Brain microvascular endothelial cell (primary cell): ENCODE measurements at regions not wholly inside any gene's neighbourhood (a gene's known extent, or its start where the extent isn't known, plus 50 kb on each side); places are given as distances from the start of the nearest gene placed in this dataset.

Experiments
- DNase-seq: peaks from one replicate; pipeline ENCODE4 v3.0.0-alpha.2; 2020
- H3K27ac ChIP-seq: fragments of 250-450 bp; sonication (Bioruptor Pico); 2 replicates; pipeline ENCODE4 v1.5.1; 2020; ENCODE audit warnings: mild to moderate bottlenecking, moderate library complexity
- H3K27me3 ChIP-seq: fragments of 250-450 bp; sonication (Bioruptor Pico); replicated peaks from 2 replicates; pipeline ENCODE4 v1.5.1; 2020; ENCODE audit warnings: mild to moderate bottlenecking
- H3K36me3 ChIP-seq: fragments of 250-450 bp; sonication (Bioruptor Pico); replicated peaks from 2 replicates; pipeline ENCODE4 v1.5.1; 2020; ENCODE audit warnings: mild to moderate bottlenecking
- H3K4me3 ChIP-seq: 2 replicates; pipeline ENCODE4 v1.5.1; 2011; ENCODE audit warnings: low read depth, mild to moderate bottlenecking, control low read depth, low read length, moderate library complexity
- in situ Hi-C: cut with HindIII; loops from 2 replicates; pipeline ENCODE4 v1.10.0; 2017; ENCODE audit warnings: low sequenced_read_pairs, low pct_ligation_motif_present
- TF ChIP-seq, protein P1 (sequence below): IDR thresholded peaks from 2 replicates; pipeline ENCODE4 v1.5.1; 2011; ENCODE audit warnings: low read depth, mild to moderate bottlenecking, moderate library complexity, low read length, control low read depth, inconsistent platforms; ENCODE audit errors: missing control alignments

DNA sequence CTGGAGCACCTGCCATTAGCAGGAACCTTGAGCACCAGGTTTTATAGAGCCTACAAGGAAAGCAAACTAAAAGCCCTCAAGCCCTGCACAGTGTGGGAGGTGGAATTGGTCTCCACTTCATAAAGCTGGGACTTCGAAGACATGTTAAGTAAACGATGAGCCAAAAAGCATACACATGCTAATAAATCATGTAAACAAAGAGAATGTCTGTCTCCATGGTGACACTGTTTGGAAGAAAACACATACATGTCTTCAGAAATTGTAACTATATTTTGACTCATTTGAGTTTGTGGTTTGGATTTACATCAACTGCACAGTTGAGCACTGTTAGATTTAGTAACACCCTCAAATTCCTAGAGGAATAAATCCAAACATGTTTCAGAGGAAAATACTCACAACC is 978.5 kb upstream of the LRRTM1 start:
- in situ Hi-C loops, result no loop called here
- DNase-seq, result no peak

DNA sequence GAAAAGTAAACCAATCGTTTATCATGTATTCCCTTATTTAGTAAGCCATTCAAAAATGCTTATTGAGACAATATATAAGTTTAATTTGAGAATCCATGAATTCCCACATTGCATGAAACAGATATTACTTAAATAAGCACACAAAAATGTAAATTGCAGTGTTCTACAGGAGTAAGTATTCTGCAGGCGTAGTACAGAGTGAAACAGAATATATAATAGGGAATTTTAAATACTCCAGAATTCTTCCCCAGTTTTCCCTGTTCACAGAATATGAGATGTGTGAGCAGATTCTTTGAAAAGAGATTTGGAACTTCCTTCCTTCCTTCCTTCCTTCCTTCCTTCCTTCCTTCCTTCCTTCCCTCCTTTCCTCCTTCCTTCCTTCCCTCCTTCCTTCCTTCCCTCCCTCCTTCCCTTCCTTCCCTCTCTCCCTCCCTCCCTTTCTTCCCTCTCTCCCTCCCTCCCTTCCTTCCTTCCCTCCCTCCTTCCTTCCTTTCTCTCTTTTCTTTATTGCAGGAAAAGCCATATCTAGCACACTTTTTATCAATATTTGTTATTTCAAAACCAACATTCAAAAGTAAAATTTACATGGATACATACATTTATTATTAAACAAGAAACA is 977.7 kb upstream of the LRRTM1 start:
- no peak overlapping the region for H3K27ac ChIP-seq
- H3K36me3 ChIP-seq, result no peaks in the 10 kb centered on the region
- no peak for DNase-seq
- H3K27me3 ChIP-seq, result no peaks in the 10 kb centered on the region
- TF ChIP-seq, protein P1, sequence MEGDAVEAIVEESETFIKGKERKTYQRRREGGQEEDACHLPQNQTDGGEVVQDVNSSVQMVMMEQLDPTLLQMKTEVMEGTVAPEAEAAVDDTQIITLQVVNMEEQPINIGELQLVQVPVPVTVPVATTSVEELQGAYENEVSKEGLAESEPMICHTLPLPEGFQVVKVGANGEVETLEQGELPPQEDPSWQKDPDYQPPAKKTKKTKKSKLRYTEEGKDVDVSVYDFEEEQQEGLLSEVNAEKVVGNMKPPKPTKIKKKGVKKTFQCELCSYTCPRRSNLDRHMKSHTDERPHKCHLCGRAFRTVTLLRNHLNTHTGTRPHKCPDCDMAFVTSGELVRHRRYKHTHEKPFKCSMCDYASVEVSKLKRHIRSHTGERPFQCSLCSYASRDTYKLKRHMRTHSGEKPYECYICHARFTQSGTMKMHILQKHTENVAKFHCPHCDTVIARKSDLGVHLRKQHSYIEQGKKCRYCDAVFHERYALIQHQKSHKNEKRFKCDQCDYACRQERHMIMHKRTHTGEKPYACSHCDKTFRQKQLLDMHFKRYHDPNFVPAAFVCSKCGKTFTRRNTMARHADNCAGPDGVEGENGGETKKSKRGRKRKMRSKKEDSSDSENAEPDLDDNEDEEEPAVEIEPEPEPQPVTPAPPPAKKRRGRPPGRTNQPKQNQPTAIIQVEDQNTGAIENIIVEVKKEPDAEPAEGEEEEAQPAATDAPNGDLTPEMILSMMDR, result no peak
- in situ Hi-C loops, result no loop called here
- H3K4me3 ChIP-seq, result no peak overlapping the region

More for the DNA sequence above, 978.5 kb upstream of the LRRTM1 start:
- TF ChIP-seq, protein P1, result no peak
- H3K27ac ChIP-seq, result no peak overlapping the region
- H3K4me3 ChIP-seq, result no peak overlapping the region
- no peaks in the 10 kb centered on the region for H3K36me3 ChIP-seq
- no peaks in the 10 kb centered on the region for H3K27me3 ChIP-seq

DNA sequence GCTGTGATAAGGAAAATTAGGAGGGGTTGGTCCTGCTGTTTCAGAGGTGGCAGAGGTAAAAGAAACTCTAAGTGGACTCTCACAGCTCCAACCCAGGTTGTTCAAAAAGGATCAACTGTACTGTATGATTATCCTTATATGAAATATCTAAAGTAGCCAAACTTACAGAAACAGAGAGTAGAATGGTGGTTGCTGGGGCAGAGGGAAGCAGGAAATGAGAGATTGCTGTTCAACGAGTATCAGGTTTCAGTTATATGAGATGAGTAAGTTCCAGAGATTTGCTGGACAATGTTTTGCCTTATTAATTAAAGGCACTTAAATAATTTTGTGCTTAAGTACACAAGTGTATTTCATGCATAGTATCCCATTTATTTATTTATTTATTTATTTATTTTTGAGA is 972.0 kb upstream of the LRRTM1 start:
- no peaks in the 10 kb centered on the region for H3K27me3 ChIP-seq
- in situ Hi-C loops, result no loop called here
- no peak overlapping the region for H3K4me3 ChIP-seq

DNA sequence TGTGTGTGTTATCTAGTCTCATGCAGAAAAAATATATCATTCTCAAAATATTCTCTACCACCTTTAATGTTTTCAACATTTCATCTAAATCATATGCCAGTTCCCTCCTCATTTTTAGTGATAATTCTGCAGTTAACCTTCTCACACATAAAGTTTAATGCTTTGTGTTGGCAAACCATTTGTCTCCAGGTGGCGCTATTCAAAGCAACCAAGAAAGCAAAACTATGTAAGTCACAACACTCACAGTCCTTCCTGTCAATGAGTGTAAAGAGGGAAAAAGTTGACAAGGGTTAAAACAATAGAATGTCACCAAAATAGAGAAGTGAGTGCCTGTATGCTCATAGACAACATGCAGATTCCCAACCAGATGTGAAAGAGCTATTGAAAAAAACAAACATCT is 961.6 kb upstream of the LRRTM1 start:
- Histone ChIP-seq H3K36me3 (no peaks in the 10 kb centered on the region), H3K4me3 (no peak overlapping the region), H3K27me3 (no peaks in the 10 kb centered on the region), H3K27ac (no peak overlapping the region)
- TF ChIP-seq, protein P1, result no peak
- DNase-seq, result no peak
- in situ Hi-C loops, result no loop called here

More for the DNA sequence above, 972.0 kb upstream of the LRRTM1 start:
- no peaks in the 10 kb centered on the region for H3K36me3 ChIP-seq
- TF ChIP-seq, protein P1, result no peak
- no peak for DNase-seq
- no peak overlapping the region for H3K27ac ChIP-seq

DNA sequence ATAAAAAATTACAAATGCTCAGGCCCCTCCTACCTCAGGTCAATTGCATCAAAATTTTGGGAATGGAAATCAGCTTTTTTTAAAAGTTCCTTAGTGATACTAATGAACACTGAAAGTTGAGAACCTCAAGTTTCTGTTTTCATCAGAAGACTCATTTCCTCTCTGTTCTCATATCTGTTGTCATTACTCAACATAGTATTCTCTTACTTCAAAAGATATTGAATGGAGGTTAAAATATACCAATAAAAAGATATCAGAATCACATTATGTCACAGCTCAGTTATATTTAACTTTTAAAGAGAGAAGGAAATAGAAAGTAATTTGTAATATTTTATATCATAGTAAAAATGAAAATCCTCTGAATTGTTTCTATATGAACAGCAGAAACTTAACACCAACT is 959.4 kb upstream of the LRRTM1 start:
- TF ChIP-seq, protein P1, result no peak
- no peak overlapping the region for H3K4me3 ChIP-seq
- H3K27me3 ChIP-seq, result no peaks in the 10 kb centered on the region
- in situ Hi-C loops, result no loop called here
- no peak for DNase-seq
- H3K27ac ChIP-seq, result no peak overlapping the region
- H3K36me3 ChIP-seq, result no peaks in the 10 kb centered on the region

DNA sequence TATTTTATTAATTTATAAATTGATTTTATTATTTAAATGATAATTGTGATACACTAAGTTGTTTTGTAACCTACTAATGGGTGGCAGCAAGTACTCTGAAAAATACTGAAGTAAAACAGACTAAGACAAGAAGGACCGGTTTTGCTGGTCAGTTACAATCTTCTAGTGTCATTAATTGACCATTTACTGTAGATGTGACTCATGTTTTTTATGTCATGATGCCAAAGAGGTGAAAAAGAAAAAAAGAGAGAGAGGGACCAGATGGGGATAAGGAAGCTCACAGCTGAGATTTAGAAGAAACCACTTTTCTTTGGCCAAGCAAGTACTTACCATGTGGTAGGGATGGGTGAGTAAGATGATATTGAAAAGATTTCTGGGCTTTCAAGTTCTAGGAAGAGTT is 955.8 kb upstream of the LRRTM1 start:
- TF ChIP-seq, protein P1, result no peak
- in situ Hi-C loops, result no loop called here
- Histone ChIP-seq H3K27me3 (no peaks in the 10 kb centered on the region), H3K36me3 (no peaks in the 10 kb centered on the region), H3K4me3 (no peak overlapping the region), H3K27ac (no peak overlapping the region)
- no peak for DNase-seq
